GM23338 (cell line): ENCODE measurements at regions not wholly inside any gene's neighbourhood (a gene's known extent, or its start where the extent isn't known, plus 50 kb on each side); places are given as distances from the start of the nearest gene placed in this dataset.
A peak's percentile ranks its signal among the peaks of the same experiment; 100 is the strongest.
"Not testable (repeated sequence)": the region's sequence is repeated elsewhere in the genome, so short reads cannot be mapped to it uniquely, and the experiment has no call there.

Experiments used
- ATAC-seq: fragments of 200-7000 bp; cut with Tn5 transposase; 3 replicates; pipeline ENCODE4 v1.9.1; 2020
- DNase-seq: peaks from one replicate; pipeline ENCODE4 v3.0.0-alpha.2; 2015; ENCODE audit warnings: low spot score
- H2AFZ ChIP-seq: fragments of 200-600 bp; sonication (generic); 2 replicates; pipeline ENCODE4 v1.8.0; 2016; ENCODE audit warnings: antibody characterized with exemption, mild to moderate bottlenecking, moderate library complexity
- H3F3A ChIP-seq: fragments of 200-600 bp; sonication (generic); replicated peaks from 2 replicates; pipeline ENCODE4 v1.8.0; 2017; ENCODE audit warnings: antibody characterized with exemption, mixed run types, low read depth
- H3K27ac ChIP-seq: fragments of 200-600 bp; sonication (generic); 2 replicates; pipeline ENCODE4 v1.6.1; 2016; ENCODE audit warnings: low read depth
- H3K27me3 ChIP-seq: fragments of 200-600 bp; sonication (generic); 2 replicates; pipeline ENCODE4 v1.8.0; 2016; ENCODE audit warnings: mild to moderate bottlenecking, mixed run types, moderate library complexity; ENCODE audit not compliant: insufficient read depth
- H3K36me3 ChIP-seq: fragments of 200-600 bp; sonication (generic); 2 replicates; pipeline ENCODE4 v1.8.0; 2016; ENCODE audit warnings: mild to moderate bottlenecking; ENCODE audit not compliant: insufficient read depth
- H3K4me1 ChIP-seq: fragments of 200-600 bp; sonication (generic); 2 replicates; pipeline ENCODE4 v1.8.0; 2016; ENCODE audit warnings: mild to moderate bottlenecking, moderate library complexity; ENCODE audit not compliant: insufficient read depth
- H3K4me2 ChIP-seq: fragments of 200-600 bp; sonication (generic); 2 replicates; pipeline ENCODE4 v1.7.1; 2017; ENCODE audit warnings: mixed run types
- H3K4me3 ChIP-seq: fragments of 200-600 bp; sonication (generic); 2 replicates; pipeline ENCODE4 v1.6.1; 2016; ENCODE audit warnings: mixed run types
- H3K79me2 ChIP-seq: fragments of 200-600 bp; sonication (generic); replicated peaks from 2 replicates; pipeline ENCODE4 v1.8.0; 2017; ENCODE audit warnings: mild to moderate bottlenecking; ENCODE audit not compliant: insufficient read depth
- H3K9me2 ChIP-seq: fragments of 200-600 bp; sonication (generic); 2 replicates; pipeline ENCODE4 v1.8.0; 2017; ENCODE audit not compliant: insufficient read depth
- H4K20me1 ChIP-seq: fragments of 200-600 bp; sonication (generic); replicated peaks from 2 replicates; pipeline ENCODE4 v1.8.0; 2017; ENCODE audit warnings: mild to moderate bottlenecking; ENCODE audit not compliant: insufficient read depth
- H3K27ac Mint-ChIP-seq: 2 replicates; pipeline ENCODE4 v1.8.0; 2020; ENCODE audit warnings: inconsistent platforms, mild to moderate bottlenecking, moderate library complexity, mixed read lengths
- H3K27me3 Mint-ChIP-seq: 3 replicates; pipeline ENCODE4 v1.8.0; 2022; ENCODE audit warnings: low read depth, mild to moderate bottlenecking, moderate library complexity, mixed read lengths, inconsistent platforms; ENCODE audit not compliant: insufficient read depth, poor library complexity
- H3K36me3 Mint-ChIP-seq: 3 replicates; pipeline ENCODE4 v1.8.0; 2021; ENCODE audit warnings: low read depth, mild to moderate bottlenecking, inconsistent platforms, moderate library complexity, mixed read lengths
- H3K4me1 Mint-ChIP-seq: 3 replicates; pipeline ENCODE4 v1.8.0; 2020; ENCODE audit warnings: mild to moderate bottlenecking, inconsistent platforms, mixed read lengths
- H3K4me3 Mint-ChIP-seq: 3 replicates; pipeline ENCODE4 v1.8.0; 2021; ENCODE audit warnings: moderate library complexity, mild to moderate bottlenecking, inconsistent platforms, mixed read lengths
- H3K9me3 Mint-ChIP-seq: 3 replicates; pipeline ENCODE4 v1.8.0; 2020; ENCODE audit warnings: moderate library complexity, mild to moderate bottlenecking, inconsistent platforms, mixed read lengths
- CREB1 ChIP-seq: fragments of 250-450 bp; sonication (Bioruptor Pico); IDR thresholded peaks from 2 replicates; pipeline ENCODE4 v1.5.0; 2020; ENCODE audit warnings: low read depth, mild to moderate bottlenecking, moderate library complexity
- EZH2 ChIP-seq: fragments of 200-600 bp; sonication (generic); IDR thresholded peaks from one replicate; pipeline ENCODE4 v1.8.0; 2017; ENCODE audit warnings: antibody characterized with exemption, mild to moderate bottlenecking, low read depth; ENCODE audit not compliant: unreplicated experiment
- NANOG ChIP-seq: IDR thresholded peaks from 2 replicates; pipeline ENCODE4 v1.6.1; 2016; ENCODE audit warnings: antibody characterized with exemption, borderline replicate concordance
- POLR2AphosphoS5 ChIP-seq: IDR thresholded peaks from 2 replicates; pipeline ENCODE4 v1.6.1; 2016; ENCODE audit warnings: antibody characterized with exemption, low read depth
- STAT1 ChIP-seq: IDR thresholded peaks from one replicate; pipeline ENCODE4 v1.6.1; 2016; ENCODE audit warnings: antibody characterized with exemption; ENCODE audit not compliant: unreplicated experiment
- ZNF114 ChIP-seq: fragments of 250-450 bp; sonication (Bioruptor Pico); IDR thresholded peaks from 2 replicates; pipeline ENCODE4 v1.5.0; 2020; ENCODE audit warnings: mild to moderate bottlenecking, moderate library complexity
- ZNF331 ChIP-seq: fragments of 250-450 bp; sonication (Bioruptor Pico); IDR thresholded peaks from 2 replicates; pipeline ENCODE4 v1.5.0; 2020; ENCODE audit warnings: low read depth, mild to moderate bottlenecking, moderate library complexity
- TF ChIP-seq, protein P1 (sequence below), 2 experiments: fragments of 200-600 bp in 1 of 2; sonication (generic) in 1 of 2; conservative IDR thresholded peaks; 2 replicates each; pipeline versions ENCODE4 v1.5.1 to v1.6.1; 2016 to 2017; ENCODE audit warnings: antibody characterized with exemption in 2 of 2, low read depth in 2 of 2, mild to moderate bottlenecking in 2 of 2, moderate library complexity in 1 of 2
- TF ChIP-seq, protein P2 (sequence below): IDR thresholded peaks from one replicate; pipeline ENCODE4 v1.6.1; 2018; ENCODE audit warnings: antibody characterized with exemption; ENCODE audit not compliant: unreplicated experiment
- TF ChIP-seq, protein P3 (sequence below): IDR thresholded peaks from 2 replicates; pipeline ENCODE4 v1.6.1; 2016; ENCODE audit warnings: antibody characterized with exemption

DNA sequence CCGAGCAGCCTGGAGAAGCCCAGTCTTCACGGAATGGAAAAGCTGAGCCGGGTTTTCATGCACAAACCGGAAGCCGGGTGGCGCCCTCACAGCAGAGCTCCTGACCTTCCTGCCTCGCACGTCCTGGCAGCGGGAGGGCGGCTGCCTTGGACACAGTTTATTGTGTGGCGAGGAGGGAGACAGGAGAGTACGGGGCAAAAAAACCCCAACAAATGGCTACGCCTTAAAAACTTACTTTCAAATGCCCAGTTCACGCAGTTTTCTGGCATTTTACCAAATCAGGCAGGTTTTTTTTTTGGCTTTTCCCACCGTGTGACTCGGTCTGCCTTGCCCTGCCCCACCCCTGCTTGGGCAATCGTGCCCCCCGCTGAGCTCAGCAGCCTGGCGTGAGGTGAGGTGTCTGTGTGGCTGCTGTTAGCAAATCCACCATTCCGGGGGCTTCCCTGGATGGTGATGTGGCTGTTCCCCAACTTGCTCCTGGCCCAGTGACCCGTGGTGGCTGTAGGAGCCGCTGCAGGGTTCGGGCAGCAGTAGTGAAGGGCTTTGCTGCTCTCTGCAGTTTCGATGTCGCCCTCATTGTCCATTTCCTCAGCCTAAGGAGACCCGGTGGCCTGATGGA is 187.1 kb upstream of the SULF2 start:
- H4K20me1 ChIP-seq, H3F3A ChIP-seq, H3K9me3 Mint-ChIP-seq, H3K4me3 ChIP-seq, H3K27ac ChIP-seq, H3K27me3 ChIP-seq, H3K79me2 ChIP-seq, H3K27ac Mint-ChIP-seq, H3K4me3 Mint-ChIP-seq, H3K9me2 ChIP-seq, H3K36me3 ChIP-seq, H3K36me3 Mint-ChIP-seq: not testable (repeated sequence)
- Mint-ChIP-seq H3K27me3 (peaks cover 17% of the 10 kb centered on the region), H3K4me1 (peaks cover 51% of the 10 kb centered on the region)
- Histone ChIP-seq H2AFZ (peak overlapping the region; percentile 86; the same call in 1 of the 2 replicates), H3K4me1 (peaks cover 27% of the 10 kb centered on the region), H3K4me2 (peak overlapping the region; percentile 51; the same call in 1 of the 2 replicates)
- DNase-seq: peak; percentile 67
- TF ChIP-seq, protein P1, sequence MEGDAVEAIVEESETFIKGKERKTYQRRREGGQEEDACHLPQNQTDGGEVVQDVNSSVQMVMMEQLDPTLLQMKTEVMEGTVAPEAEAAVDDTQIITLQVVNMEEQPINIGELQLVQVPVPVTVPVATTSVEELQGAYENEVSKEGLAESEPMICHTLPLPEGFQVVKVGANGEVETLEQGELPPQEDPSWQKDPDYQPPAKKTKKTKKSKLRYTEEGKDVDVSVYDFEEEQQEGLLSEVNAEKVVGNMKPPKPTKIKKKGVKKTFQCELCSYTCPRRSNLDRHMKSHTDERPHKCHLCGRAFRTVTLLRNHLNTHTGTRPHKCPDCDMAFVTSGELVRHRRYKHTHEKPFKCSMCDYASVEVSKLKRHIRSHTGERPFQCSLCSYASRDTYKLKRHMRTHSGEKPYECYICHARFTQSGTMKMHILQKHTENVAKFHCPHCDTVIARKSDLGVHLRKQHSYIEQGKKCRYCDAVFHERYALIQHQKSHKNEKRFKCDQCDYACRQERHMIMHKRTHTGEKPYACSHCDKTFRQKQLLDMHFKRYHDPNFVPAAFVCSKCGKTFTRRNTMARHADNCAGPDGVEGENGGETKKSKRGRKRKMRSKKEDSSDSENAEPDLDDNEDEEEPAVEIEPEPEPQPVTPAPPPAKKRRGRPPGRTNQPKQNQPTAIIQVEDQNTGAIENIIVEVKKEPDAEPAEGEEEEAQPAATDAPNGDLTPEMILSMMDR (conservative IDR thresholded peaks at IDR 0.05; ENCODE audit: low read depth in 2 of 2): peak; percentile 46 to 63
- ATAC-seq: peak; percentile 73

DNA sequence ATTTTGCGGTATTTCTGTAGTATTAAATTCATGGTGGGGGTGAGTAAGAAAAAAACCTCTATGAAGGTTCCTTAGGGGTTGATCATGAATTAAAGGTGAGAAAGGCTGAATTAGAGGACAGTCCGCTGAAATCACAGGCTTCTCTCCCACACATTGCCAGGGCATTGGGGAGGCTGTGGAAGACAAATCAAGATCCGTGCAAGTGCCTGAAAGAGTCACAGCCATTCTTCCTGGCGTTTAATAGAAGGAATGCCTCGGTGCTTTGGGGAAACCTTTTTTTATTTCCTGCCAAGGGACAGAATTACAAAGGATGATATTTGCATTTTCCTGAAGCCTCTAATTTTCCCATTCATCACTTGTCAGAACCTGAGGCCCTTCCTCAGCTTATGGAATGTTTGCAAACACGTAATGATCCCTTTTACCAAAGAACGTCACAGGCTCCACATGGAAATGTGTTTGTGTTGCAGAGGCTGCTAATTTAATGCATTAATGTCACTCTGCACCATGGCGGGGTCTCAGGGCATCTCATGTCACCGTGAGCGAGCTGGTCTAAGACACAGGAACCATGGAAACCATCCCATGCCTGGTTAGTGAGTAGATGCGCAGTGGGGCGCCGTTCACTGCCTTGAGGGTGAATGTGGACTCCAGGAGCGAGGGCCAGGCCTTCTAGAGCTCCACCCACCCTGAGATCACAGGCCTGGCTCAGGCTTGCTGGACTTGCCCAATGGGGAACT is 185.9 kb upstream of the SULF2 start:
- Mint-ChIP-seq H3K9me3 (peaks cover 3% of the 10 kb centered on the region; the same call in 2 of the 3 replicates), H3K4me1 (peaks cover 49% of the 10 kb centered on the region), H3K27ac (no peak overlapping the region; the same call in 1 of the 2 replicates), H3K4me3 (no peak overlapping the region), H3K27me3 (peaks cover 13% of the 10 kb centered on the region), H3K36me3 (peaks cover 5% of the 10 kb centered on the region; the same call in 1 of the 3 replicates)
- Histone ChIP-seq H4K20me1 (no peaks in the 10 kb centered on the region), H3K36me3 (no peaks in the 10 kb centered on the region), H3K9me2 (no peaks in the 10 kb centered on the region), H2AFZ (no peak overlapping the region; the same call in 1 of the 2 replicates), H3K4me1 (peaks cover 27% of the 10 kb centered on the region), H3K27me3 (no peaks in the 10 kb centered on the region), H3K4me3 (no peak overlapping the region), H3F3A (no peaks in the 10 kb centered on the region), H3K4me2 (peak overlapping the region; percentile 31; the same call in 1 of the 2 replicates), H3K79me2 (no peaks in the 10 kb centered on the region), H3K27ac (no peak overlapping the region)
- DNase-seq (peak; percentile 18), ATAC-seq (peak; percentile 9)
- TF ChIP-seq, protein P2, sequence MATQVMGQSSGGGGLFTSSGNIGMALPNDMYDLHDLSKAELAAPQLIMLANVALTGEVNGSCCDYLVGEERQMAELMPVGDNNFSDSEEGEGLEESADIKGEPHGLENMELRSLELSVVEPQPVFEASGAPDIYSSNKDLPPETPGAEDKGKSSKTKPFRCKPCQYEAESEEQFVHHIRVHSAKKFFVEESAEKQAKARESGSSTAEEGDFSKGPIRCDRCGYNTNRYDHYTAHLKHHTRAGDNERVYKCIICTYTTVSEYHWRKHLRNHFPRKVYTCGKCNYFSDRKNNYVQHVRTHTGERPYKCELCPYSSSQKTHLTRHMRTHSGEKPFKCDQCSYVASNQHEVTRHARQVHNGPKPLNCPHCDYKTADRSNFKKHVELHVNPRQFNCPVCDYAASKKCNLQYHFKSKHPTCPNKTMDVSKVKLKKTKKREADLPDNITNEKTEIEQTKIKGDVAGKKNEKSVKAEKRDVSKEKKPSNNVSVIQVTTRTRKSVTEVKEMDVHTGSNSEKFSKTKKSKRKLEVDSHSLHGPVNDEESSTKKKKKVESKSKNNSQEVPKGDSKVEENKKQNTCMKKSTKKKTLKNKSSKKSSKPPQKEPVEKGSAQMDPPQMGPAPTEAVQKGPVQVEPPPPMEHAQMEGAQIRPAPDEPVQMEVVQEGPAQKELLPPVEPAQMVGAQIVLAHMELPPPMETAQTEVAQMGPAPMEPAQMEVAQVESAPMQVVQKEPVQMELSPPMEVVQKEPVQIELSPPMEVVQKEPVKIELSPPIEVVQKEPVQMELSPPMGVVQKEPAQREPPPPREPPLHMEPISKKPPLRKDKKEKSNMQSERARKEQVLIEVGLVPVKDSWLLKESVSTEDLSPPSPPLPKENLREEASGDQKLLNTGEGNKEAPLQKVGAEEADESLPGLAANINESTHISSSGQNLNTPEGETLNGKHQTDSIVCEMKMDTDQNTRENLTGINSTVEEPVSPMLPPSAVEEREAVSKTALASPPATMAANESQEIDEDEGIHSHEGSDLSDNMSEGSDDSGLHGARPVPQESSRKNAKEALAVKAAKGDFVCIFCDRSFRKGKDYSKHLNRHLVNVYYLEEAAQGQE: no peak
- TF ChIP-seq, protein P3, sequence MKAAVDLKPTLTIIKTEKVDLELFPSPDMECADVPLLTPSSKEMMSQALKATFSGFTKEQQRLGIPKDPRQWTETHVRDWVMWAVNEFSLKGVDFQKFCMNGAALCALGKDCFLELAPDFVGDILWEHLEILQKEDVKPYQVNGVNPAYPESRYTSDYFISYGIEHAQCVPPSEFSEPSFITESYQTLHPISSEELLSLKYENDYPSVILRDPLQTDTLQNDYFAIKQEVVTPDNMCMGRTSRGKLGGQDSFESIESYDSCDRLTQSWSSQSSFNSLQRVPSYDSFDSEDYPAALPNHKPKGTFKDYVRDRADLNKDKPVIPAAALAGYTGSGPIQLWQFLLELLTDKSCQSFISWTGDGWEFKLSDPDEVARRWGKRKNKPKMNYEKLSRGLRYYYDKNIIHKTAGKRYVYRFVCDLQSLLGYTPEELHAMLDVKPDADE: no peak
- TF ChIP-seq NANOG (no peak), STAT1 (no peak), CREB1 (CRISPR knock-in tag) (no peak), ZNF331 (CRISPR knock-in tag) (no peak), POLR2AphosphoS5 (no peak), EZH2 (no peak), ZNF114 (no peak)
- TF ChIP-seq, protein P1 (conservative IDR thresholded peaks at IDR 0.05; ENCODE audit: low read depth in 2 of 2): no peak
